NOMO-1 treated with dmso at 0.1 percent for 144 hours (cell line): ENCODE measurements at regions not wholly inside any gene's neighbourhood (a gene's known extent, or its start where the extent isn't known, plus 50 kb on each side); places are given as distances from the start of the nearest gene placed in this dataset.
"Not testable (repeated sequence)": the region's sequence is repeated elsewhere in the genome, so short reads cannot be mapped to it uniquely, and the experiment has no call there.

Experiments used
- DNase-seq: peaks from one replicate; lab custom pipeline; 2025; ENCODE audit not compliant: unreplicated experiment; lab: John Stamatoyannopoulos, UW

DNA sequence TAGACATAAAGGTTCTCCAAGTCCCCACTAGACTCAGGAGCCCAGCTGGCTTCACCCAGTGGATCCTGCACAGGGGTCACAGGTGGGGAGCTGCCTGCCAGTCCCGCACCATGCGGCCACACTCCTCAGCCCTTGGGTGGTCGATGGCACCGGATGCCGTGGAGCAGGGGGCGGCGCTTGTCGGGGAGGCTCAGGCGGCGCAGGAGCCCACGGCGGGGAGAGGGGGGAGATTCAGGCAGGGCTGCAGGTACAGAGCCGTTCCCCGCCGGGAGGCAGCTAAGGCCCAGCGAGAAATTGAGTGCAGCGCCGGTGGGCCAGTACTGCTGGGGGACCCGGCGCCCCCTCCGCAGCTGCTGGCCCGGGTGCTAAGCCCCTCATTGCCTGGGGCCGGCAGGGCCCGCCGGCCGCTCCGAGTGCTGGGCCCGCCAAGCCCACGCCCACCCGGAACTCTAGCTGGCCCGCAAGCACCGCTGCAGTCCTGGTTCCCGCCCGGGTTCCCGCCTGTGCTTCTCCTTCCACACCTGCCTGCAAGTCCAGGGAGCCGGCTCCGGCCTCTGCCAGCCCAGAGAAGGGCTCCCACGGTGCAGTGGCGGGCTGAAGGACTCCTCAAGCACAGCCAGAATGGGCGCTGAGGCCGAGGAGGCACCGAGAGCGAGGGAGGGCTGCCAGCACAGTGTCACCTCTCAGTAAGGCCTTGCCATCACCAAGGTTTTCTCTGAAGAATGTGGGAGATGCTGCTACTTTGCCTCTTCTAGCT, 58.4 kb upstream of the PPP1R12A start:
- no peak for DNase-seq

- DNase-seq = no peak
These were observed 56.7 kb upstream of the PPP1R12A start for GRCh38 chr12:79991586-79991985.

DNA sequence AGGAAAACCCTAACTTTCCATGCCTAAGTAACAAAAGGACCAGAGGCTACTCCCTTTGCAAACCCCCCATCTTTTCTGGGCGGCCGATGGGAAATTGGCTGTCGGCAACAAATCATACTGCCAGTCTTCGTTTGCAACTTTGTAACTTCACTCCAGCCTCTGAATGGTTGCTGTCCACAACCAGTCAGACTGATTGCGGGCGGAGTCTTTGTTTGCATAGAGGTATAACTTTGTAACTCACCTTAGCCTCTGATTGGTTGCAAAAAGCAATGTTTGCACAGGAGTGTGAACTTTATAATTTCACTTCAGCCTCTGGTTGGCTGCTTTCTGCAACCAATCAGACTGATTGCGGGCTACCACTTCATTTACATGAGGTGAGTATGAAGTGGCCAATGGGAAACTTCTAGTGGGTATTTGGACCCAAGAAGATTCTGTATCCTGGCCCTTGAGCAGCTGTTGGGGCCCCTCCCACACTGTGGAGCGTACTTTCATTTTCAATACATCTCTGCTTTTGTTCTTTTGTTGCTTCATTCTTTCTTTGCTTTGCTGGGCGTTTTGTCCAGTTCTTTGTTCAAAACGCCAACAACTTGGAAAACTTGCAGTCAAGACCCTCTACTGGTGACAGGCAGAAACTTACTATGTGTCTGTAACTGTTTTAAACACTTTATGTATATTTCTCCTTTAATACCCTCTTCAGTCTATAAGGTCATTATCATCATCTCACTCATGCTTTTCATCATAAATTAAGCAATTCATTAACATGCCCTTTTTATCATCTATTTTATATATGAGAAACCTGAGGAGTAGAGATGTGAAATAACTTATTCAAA, 55.8 kb upstream of the PPP1R12A start:
- DNase-seq = not testable (repeated sequence)

- no peak for DNase-seq
These were observed 53.5 kb upstream of the PPP1R12A start for GRCh38 chr12:79988368-79988767.

DNA sequence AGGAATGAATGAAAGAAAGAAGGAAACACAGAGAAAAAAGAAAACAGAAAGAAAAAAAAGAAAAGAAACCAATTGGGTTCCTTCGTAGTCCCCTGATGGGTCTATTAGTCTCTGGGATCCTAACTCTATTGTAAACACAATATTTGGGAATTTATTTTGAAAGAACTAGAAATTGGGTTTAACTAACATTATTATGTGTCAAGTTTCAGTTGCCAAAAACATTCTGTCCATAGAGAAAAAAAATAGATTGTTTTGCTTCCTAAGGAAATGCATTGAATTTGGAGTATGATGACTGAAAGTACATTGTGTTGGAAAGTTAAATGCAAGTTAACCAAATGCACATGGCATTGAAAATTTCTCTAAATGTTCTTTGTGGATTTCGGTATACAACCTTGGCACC, 52.8 kb upstream of the PPP1R12A start:
- no peak for DNase-seq
